ENCODE measurements at regions not wholly inside any gene's neighbourhood (a gene's known extent, or its start where the extent isn't known, plus 50 kb on each side); places are given as distances from the start of the nearest gene placed in this dataset.
A peak's percentile ranks its signal among the peaks of the same experiment; 100 is the strongest.

- no peak for TF ChIP-seq ZNF337 (CRISPR knock-in tag; IDR thresholded peaks at IDR 0.05; ENCODE audit: borderline replicate concordance, low read depth)
- peak; percentile 86 for TF ChIP-seq TBX2 (CRISPR knock-in tag; IDR thresholded peaks at IDR 0.05; ENCODE audit: borderline replicate concordance)
- TF ChIP-seq, protein P1, sequence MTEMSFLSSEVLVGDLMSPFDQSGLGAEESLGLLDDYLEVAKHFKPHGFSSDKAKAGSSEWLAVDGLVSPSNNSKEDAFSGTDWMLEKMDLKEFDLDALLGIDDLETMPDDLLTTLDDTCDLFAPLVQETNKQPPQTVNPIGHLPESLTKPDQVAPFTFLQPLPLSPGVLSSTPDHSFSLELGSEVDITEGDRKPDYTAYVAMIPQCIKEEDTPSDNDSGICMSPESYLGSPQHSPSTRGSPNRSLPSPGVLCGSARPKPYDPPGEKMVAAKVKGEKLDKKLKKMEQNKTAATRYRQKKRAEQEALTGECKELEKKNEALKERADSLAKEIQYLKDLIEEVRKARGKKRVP (CRISPR knock-in tag; IDR thresholded peaks at IDR 0.05), result 0 out of 4 replicates have a peak, but pooled peaks of 1 of the 2 experiments have one; percentile 60
- no peak for TF ChIP-seq ZUFSP (CRISPR knock-in tag; IDR thresholded peaks at IDR 0.05; ENCODE audit: borderline replicate concordance)
- TF ChIP-seq, protein P2, sequence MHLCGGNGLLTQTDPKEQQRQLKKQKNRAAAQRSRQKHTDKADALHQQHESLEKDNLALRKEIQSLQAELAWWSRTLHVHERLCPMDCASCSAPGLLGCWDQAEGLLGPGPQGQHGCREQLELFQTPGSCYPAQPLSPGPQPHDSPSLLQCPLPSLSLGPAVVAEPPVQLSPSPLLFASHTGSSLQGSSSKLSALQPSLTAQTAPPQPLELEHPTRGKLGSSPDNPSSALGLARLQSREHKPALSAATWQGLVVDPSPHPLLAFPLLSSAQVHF (CRISPR knock-in tag; IDR thresholded peaks at IDR 0.05), result no peak
- TF ChIP-seq ZNF577 (CRISPR knock-in tag; IDR thresholded peaks at IDR 0.05; ENCODE audit: borderline replicate concordance, low read depth), result no peak
- no peak for TF ChIP-seq KDM2A (CRISPR knock-in tag; IDR thresholded peaks at IDR 0.05; ENCODE audit: borderline replicate concordance, low read depth)
- no peak for TF ChIP-seq PBX2 (CRISPR knock-in tag; IDR thresholded peaks at IDR 0.05)
- TF ChIP-seq RARA (CRISPR knock-in tag; IDR thresholded peaks at IDR 0.05), result peak; percentile 83
- TF ChIP-seq ATRX (CRISPR knock-in tag; IDR thresholded peaks at IDR 0.05; ENCODE audit: borderline replicate concordance), result no peak
- TF ChIP-seq SAFB2 (CRISPR knock-in tag; IDR thresholded peaks at IDR 0.05; ENCODE audit: borderline replicate concordance, low read depth), result no peak
- TF ChIP-seq NFE2 (CRISPR knock-in tag; IDR thresholded peaks at IDR 0.05), result no peak
- peak; percentile 92; the same call in 1 of the 2 replicates for TF ChIP-seq MBD4 (IDR thresholded peaks at IDR 0.05; ENCODE audit: borderline replicate concordance, low read length)
- TF ChIP-seq ZNF552 (CRISPR knock-in tag; IDR thresholded peaks at IDR 0.05; ENCODE audit: borderline replicate concordance), result no peak
- peak; percentile 49; the same call in 1 of the 2 replicates for TF ChIP-seq MLX (CRISPR knock-in tag; IDR thresholded peaks at IDR 0.05)
- no peak for TF ChIP-seq ZNF709 (CRISPR knock-in tag; IDR thresholded peaks at IDR 0.05)
- no peak for TF ChIP-seq ZNF646 (CRISPR knock-in tag; IDR thresholded peaks at IDR 0.05)
- TF ChIP-seq KLF11 (CRISPR knock-in tag; IDR thresholded peaks at IDR 0.05), result no peak
- no peak for TF ChIP-seq ZNF549 (CRISPR knock-in tag; IDR thresholded peaks at IDR 0.05)
Measured at GRCh38 chr13:100734194-100734720, 59.7 kb upstream of the TMTC4 start (continued).
